ENCODE measurements at regions not wholly inside any gene's neighbourhood (a gene's known extent, or its start where the extent isn't known, plus 50 kb on each side); places are given as distances from the start of the nearest gene placed in this dataset.

GRCh38 chr7:85821926-85822325, 635.1 kb upstream of the SEMA3D start:
- DNase-seq (ENCODE audit: low spot score), result no peak
- H3K4me3 Mint-ChIP-seq (ENCODE audit: unreplicated experiment), result no peak overlapping the region
- no peak overlapping the region for H3K27ac Mint-ChIP-seq (ENCODE audit: unreplicated experiment)
- no peaks in the 10 kb centered on the region for H3K27me3 Mint-ChIP-seq (ENCODE audit: low read depth)
- peaks cover 6% of the 10 kb centered on the region for H3K4me1 Mint-ChIP-seq (ENCODE audit: low read depth)
- no peaks in the 10 kb centered on the region for H3K36me3 Mint-ChIP-seq (ENCODE audit: low read depth)
- no peaks in the 10 kb centered on the region for H3K9me3 Mint-ChIP-seq (ENCODE audit: low read depth)
- TF ChIP-seq CTCF (IDR thresholded peaks at IDR 0.05), result no peak

GRCh38 chr7:85820702-85821443, 634.0 kb upstream of the SEMA3D start:
- Mint-ChIP-seq H3K4me1 (ENCODE audit: low read depth) (peaks cover 6% of the 10 kb centered on the region), H3K4me3 (ENCODE audit: unreplicated experiment) (no peak overlapping the region), H3K36me3 (ENCODE audit: low read depth) (no peaks in the 10 kb centered on the region), H3K9me3 (ENCODE audit: low read depth) (no peaks in the 10 kb centered on the region), H3K27ac (ENCODE audit: unreplicated experiment) (no peak overlapping the region), H3K27me3 (ENCODE audit: low read depth) (no peaks in the 10 kb centered on the region)
- DNase-seq (ENCODE audit: low spot score), result no peak
- TF ChIP-seq CTCF (IDR thresholded peaks at IDR 0.05), result no peak

- no peaks in the 10 kb centered on the region for H3K36me3 Mint-ChIP-seq (ENCODE audit: low read depth)
- TF ChIP-seq CTCF (IDR thresholded peaks at IDR 0.05), result no peak
- DNase-seq (ENCODE audit: low spot score), result no peak
- peaks cover 6% of the 10 kb centered on the region for H3K4me1 Mint-ChIP-seq (ENCODE audit: low read depth)
- H3K9me3 Mint-ChIP-seq (ENCODE audit: low read depth), result no peaks in the 10 kb centered on the region
- H3K4me3 Mint-ChIP-seq (ENCODE audit: unreplicated experiment), result no peak overlapping the region
- H3K27me3 Mint-ChIP-seq (ENCODE audit: low read depth), result no peaks in the 10 kb centered on the region
- H3K27ac Mint-ChIP-seq (ENCODE audit: unreplicated experiment), result no peak overlapping the region
Observed at GRCh38 chr7:85815526-85815925, 628.7 kb upstream of the SEMA3D start.

GRCh38 chr7:85806321-85806720, 619.5 kb upstream of the SEMA3D start:
- Mint-ChIP-seq H3K27ac (ENCODE audit: unreplicated experiment) (no peak overlapping the region), H3K9me3 (ENCODE audit: low read depth) (no peaks in the 10 kb centered on the region), H3K27me3 (ENCODE audit: low read depth) (no peaks in the 10 kb centered on the region), H3K4me3 (ENCODE audit: unreplicated experiment) (no peak overlapping the region), H3K4me1 (ENCODE audit: low read depth) (no peaks in the 10 kb centered on the region), H3K36me3 (ENCODE audit: low read depth) (no peaks in the 10 kb centered on the region)
- TF ChIP-seq CTCF (IDR thresholded peaks at IDR 0.05), result no peak
- DNase-seq (ENCODE audit: low spot score), result no peak

- H3K4me3 Mint-ChIP-seq (ENCODE audit: unreplicated experiment), result no peak overlapping the region
- no peak overlapping the region for H3K27ac Mint-ChIP-seq (ENCODE audit: unreplicated experiment)
- TF ChIP-seq CTCF (IDR thresholded peaks at IDR 0.05), result no peak
Observed at GRCh38 chr7:85805656-85806055, 618.8 kb upstream of the SEMA3D start.

More at GRCh38 chr7:85805656-85806055, 618.8 kb upstream of the SEMA3D start:
- Mint-ChIP-seq H3K4me1 (ENCODE audit: low read depth) (no peaks in the 10 kb centered on the region), H3K36me3 (ENCODE audit: low read depth) (no peaks in the 10 kb centered on the region), H3K9me3 (ENCODE audit: low read depth) (no peaks in the 10 kb centered on the region), H3K27me3 (ENCODE audit: low read depth) (no peaks in the 10 kb centered on the region)
- no peak for DNase-seq (ENCODE audit: low spot score)
